RWPE1 (cell line): ENCODE measurements at regions not wholly inside any gene's neighbourhood (a gene's known extent, or its start where the extent isn't known, plus 50 kb on each side); places are given as distances from the start of the nearest gene placed in this dataset.

Experiments used
- CTCF ChIA-PET: fragments of 350-600 bp; sonication (Branson Sonifier 250); formaldehyde crosslinking; extraction: SDS; loops from one replicate; lab custom pipeline; 2021; lab: Yijun Ruan, JAX
- POLR2A ChIA-PET: fragments of 400-600 bp; formaldehyde crosslinking; extraction: SDS; loops from one replicate; lab custom pipeline; 2020; ENCODE audit warnings: antibody characterized with exemption; ENCODE audit not compliant: low non-redundant PET; lab: Yijun Ruan, JAX
- DNase-seq: peaks from one replicate; pipeline ENCODE4 v3.0.0; 2012; ENCODE audit warnings: low spot score
- H3K27ac ChIP-seq: fragments of 450-650 bp; 2 replicates; pipeline ENCODE4 v1.5.1; 2017
- CTCF ChIP-seq: fragments of 450-650 bp; conservative IDR thresholded peaks from 2 replicates; pipeline ENCODE4 v1.5.1; 2017; ENCODE audit warnings: low read depth, mild to moderate bottlenecking

GRCh38 chr5:118555727-118556126, 432.6 kb downstream of the DTWD2 start:
- ChIA-PET POLR2A (no interaction called here), CTCF (interaction anchor here (0.6 kb wide), 1 partner anchor 57 kb away, joined by 3 read pairs; no protein-coding TSS in a partner anchor)
- TF ChIP-seq CTCF = no peak
- H3K27ac ChIP-seq = no peak overlapping the region
- no peak for DNase-seq

GRCh38 chr5:118554981-118555380, 433.4 kb downstream of the DTWD2 start:
- ChIA-PET POLR2A (no interaction called here), CTCF (no interaction called here)
- no peak for TF ChIP-seq CTCF
- H3K27ac ChIP-seq = no peak overlapping the region
- DNase-seq = no peak

GRCh38 chr5:118554241-118554640, 434.1 kb downstream of the DTWD2 start:
- ChIA-PET POLR2A (no interaction called here), CTCF (no interaction called here)
- no peak overlapping the region for H3K27ac ChIP-seq
- DNase-seq = no peak
- TF ChIP-seq CTCF = no peak

- CTCF ChIA-PET = no interaction called here
- POLR2A ChIA-PET = no interaction called here
- no peak for DNase-seq
- H3K27ac ChIP-seq = no peak overlapping the region
- TF ChIP-seq CTCF = no peak
These were observed 434.7 kb downstream of the DTWD2 start for GRCh38 chr5:118553662-118554061.

- H3K27ac ChIP-seq = no peak overlapping the region
- ChIA-PET POLR2A (no interaction called here), CTCF (no interaction called here)
- no peak for TF ChIP-seq CTCF
- DNase-seq = no peak
These were observed 435.5 kb downstream of the DTWD2 start for GRCh38 chr5:118552731-118553360.

GRCh38 chr5:118552146-118552545, 436.2 kb downstream of the DTWD2 start:
- no peak for DNase-seq
- no peak for TF ChIP-seq CTCF
- ChIA-PET POLR2A (no interaction called here), CTCF (no interaction called here)
- no peak overlapping the region for H3K27ac ChIP-seq

- H3K27ac ChIP-seq = no peak overlapping the region
- CTCF ChIA-PET = no interaction called here
- DNase-seq = no peak
- POLR2A ChIA-PET = no interaction called here
- no peak for TF ChIP-seq CTCF
These were observed 436.6 kb downstream of the DTWD2 start for GRCh38 chr5:118551716-118552115.
